HG02763 (cell line): ENCODE measurements at regions not wholly inside any gene's neighbourhood (a gene's known extent, or its start where the extent isn't known, plus 50 kb on each side); places are given as distances from the start of the nearest gene placed in this dataset.

Experiments
- ATAC-seq: cut with Tn5 transposase; IDR thresholded peaks from one replicate; pipeline ENCODE4 v1.9.1; 2021; ENCODE audit warnings: mild to moderate bottlenecking, moderate library complexity; ENCODE audit not compliant: unreplicated experiment

GRCh38 chr6:148265054-148265453, 77.6 kb upstream of the SASH1 start:
- no peak for ATAC-seq

GRCh38 chr6:148269386-148269785, 73.3 kb upstream of the SASH1 start:
- ATAC-seq = no peak

- ATAC-seq = no peak
Observed at GRCh38 chr6:148271711-148272439, 70.8 kb upstream of the SASH1 start.

GRCh38 chr6:148272597-148272996, 70.0 kb upstream of the SASH1 start:
- ATAC-seq = no peak

- ATAC-seq = no peak
Observed at GRCh38 chr6:148273962-148274752, 68.5 kb upstream of the SASH1 start.

GRCh38 chr6:148274809-148275208, 67.8 kb upstream of the SASH1 start:
- no peak for ATAC-seq

GRCh38 chr6:148285205-148285604, 57.4 kb upstream of the SASH1 start:
- no peak for ATAC-seq

GRCh38 chr6:148286563-148286962, 56.1 kb upstream of the SASH1 start:
- no peak for ATAC-seq

GRCh38 chr6:148287623-148288333, 54.9 kb upstream of the SASH1 start:
- no peak for ATAC-seq

- ATAC-seq = no peak
Observed at GRCh38 chr6:148288541-148288940, 54.1 kb upstream of the SASH1 start.

- ATAC-seq = no peak
Observed at GRCh38 chr6:148289153-148289552, 53.5 kb upstream of the SASH1 start.

GRCh38 chr6:148291876-148292275, 50.8 kb upstream of the SASH1 start:
- no peak for ATAC-seq
